ENCODE measurements at regions not wholly inside any gene's neighbourhood (a gene's known extent, or its start where the extent isn't known, plus 50 kb on each side); places are given as distances from the start of the nearest gene placed in this dataset.

GRCh38 chr17:17420082-17420481 is 56.7 kb upstream of the MED9 start:
- no peak for TF ChIP-seq CTCF (IDR thresholded peaks at IDR 0.05)
- TF ChIP-seq POLR2A (IDR thresholded peaks at IDR 0.05) = no peak
